Erythroblast (primary cell): ENCODE measurements at regions not wholly inside any gene's neighbourhood (a gene's known extent, or its start where the extent isn't known, plus 50 kb on each side); places are given as distances from the start of the nearest gene placed in this dataset.

ENCODE experiments used
- GATA1 ChIP-seq: IDR thresholded peaks from 2 replicates; pipeline ENCODE4 v1.6.1; 2011; ENCODE audit warnings: low read depth, mild to moderate bottlenecking, control low read depth, low read length, moderate library complexity
- POLR2A ChIP-seq: IDR thresholded peaks from 2 replicates; pipeline ENCODE4 v1.6.1; 2011; ENCODE audit warnings: mild to moderate bottlenecking, low read length

- no peak for TF ChIP-seq POLR2A
- no peak for TF ChIP-seq GATA1
Measured at GRCh38 chr6:33896391-33897188, 92.8 kb upstream of the MLN start.
